Testis (tissue), 2 donors: ENCODE measurements at regions not wholly inside any gene's neighbourhood (a gene's known extent, or its start where the extent isn't known, plus 50 kb on each side); places are given as distances from the start of the nearest gene placed in this dataset.

Experiments
- POLR2A ChIP-seq: fragments of 450-650 bp; IDR thresholded peaks from one replicate; pipeline ENCODE4 v1.6.1; 2017; ENCODE audit warnings: antibody characterized with exemption, mild to moderate bottlenecking, moderate library complexity
- TF ChIP-seq, protein P1 (sequence below), 3 experiments: fragments of 450-650 bp in 2 of 3; fragments of 200-600 bp in 1 of 3; sonication (generic) in 1 of 3; IDR thresholded peaks; one replicate each; pipeline ENCODE4 v1.5.1; 2016 to 2019; ENCODE audit warnings: antibody characterized with exemption in 3 of 3, mild to moderate bottlenecking in 2 of 3, moderate library complexity in 1 of 3

GRCh38 chr6:85797993-85798392 lies 155.3 kb upstream of the SYNCRIP start:
- TF ChIP-seq, protein P1, sequence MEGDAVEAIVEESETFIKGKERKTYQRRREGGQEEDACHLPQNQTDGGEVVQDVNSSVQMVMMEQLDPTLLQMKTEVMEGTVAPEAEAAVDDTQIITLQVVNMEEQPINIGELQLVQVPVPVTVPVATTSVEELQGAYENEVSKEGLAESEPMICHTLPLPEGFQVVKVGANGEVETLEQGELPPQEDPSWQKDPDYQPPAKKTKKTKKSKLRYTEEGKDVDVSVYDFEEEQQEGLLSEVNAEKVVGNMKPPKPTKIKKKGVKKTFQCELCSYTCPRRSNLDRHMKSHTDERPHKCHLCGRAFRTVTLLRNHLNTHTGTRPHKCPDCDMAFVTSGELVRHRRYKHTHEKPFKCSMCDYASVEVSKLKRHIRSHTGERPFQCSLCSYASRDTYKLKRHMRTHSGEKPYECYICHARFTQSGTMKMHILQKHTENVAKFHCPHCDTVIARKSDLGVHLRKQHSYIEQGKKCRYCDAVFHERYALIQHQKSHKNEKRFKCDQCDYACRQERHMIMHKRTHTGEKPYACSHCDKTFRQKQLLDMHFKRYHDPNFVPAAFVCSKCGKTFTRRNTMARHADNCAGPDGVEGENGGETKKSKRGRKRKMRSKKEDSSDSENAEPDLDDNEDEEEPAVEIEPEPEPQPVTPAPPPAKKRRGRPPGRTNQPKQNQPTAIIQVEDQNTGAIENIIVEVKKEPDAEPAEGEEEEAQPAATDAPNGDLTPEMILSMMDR (IDR thresholded peaks at IDR 0.05), result no peak
- TF ChIP-seq POLR2A, result no peak
